CD4-positive, alpha-beta T cell (primary cell): ENCODE measurements at regions not wholly inside any gene's neighbourhood (a gene's known extent, or its start where the extent isn't known, plus 50 kb on each side); places are given as distances from the start of the nearest gene placed in this dataset.
A peak's percentile ranks its signal among the peaks of the same experiment; 100 is the strongest.

Source experiments
- ATAC-seq: fragments of 200-7000 bp; cut with Tn5 transposase; one replicate; pipeline ENCODE4 v1.10.0; 2022; ENCODE audit warnings: mild to moderate bottlenecking; ENCODE audit not compliant: poor library complexity
- CTCF ChIA-PET: fragments of 350-600 bp; sonication (Branson Sonifier 250); formaldehyde crosslinking; loops from one replicate; lab custom pipeline; 2021; ENCODE audit warnings: antibody characterized with exemption, inconsistent platforms; lab: Charles Lee
- POLR2A ChIA-PET: fragments of 350-600 bp; sonication (Branson Sonifier 250); formaldehyde crosslinking; loops from one replicate; lab custom pipeline; 2021; ENCODE audit warnings: antibody characterized with exemption, inconsistent platforms; lab: Charles Lee
- DNase-seq, 14 experiments: peaks; one replicate each; pipeline ENCODE4 v3.0.0-alpha.2; 2013 to 2020; ENCODE audit warnings: mixed read lengths in 2 of 14
- H3K27ac ChIP-seq, 2 donors: one replicate each; pipeline versions ENCODE4 v1.5.1 to v1.7.0; 2013; ENCODE audit warnings: low read length in 2 of 2, low read depth in 1 of 2, mild to moderate bottlenecking in 1 of 2
- H3K27me3 ChIP-seq, 2 experiments: 1 replicate in 1 of 2; 2 replicates in 1 of 2; pipeline versions ENCODE4 v1.6.1 to v1.7.0; 2013; ENCODE audit warnings: low read length in 2 of 2, control low read depth in 1 of 2, mild to moderate bottlenecking in 1 of 2, moderate library complexity in 1 of 2; ENCODE audit not compliant: insufficient read depth in 2 of 2, control insufficient read depth in 1 of 2
- H3K36me3 ChIP-seq: one replicate; pipeline ENCODE4 v1.6.1; 2013; ENCODE audit warnings: low read length, control low read depth; ENCODE audit not compliant: insufficient read depth
- H3K4me1 ChIP-seq: one replicate; pipeline ENCODE4 v1.6.1; 2013; ENCODE audit warnings: low read length, control low read depth; ENCODE audit not compliant: insufficient read depth
- H3K4me3 ChIP-seq: one replicate; pipeline ENCODE4 v1.5.1; 2013; ENCODE audit warnings: mild to moderate bottlenecking, low read length, moderate library complexity
- H3K9me3 ChIP-seq, 2 experiments: 1 replicate in 1 of 2; 2 replicates in 1 of 2; pipeline versions ENCODE4 v1.6.1 to v1.7.0; 2013; ENCODE audit warnings: low read length in 2 of 2, mild to moderate bottlenecking in 2 of 2, control low read depth in 1 of 2, moderate library complexity in 1 of 2; ENCODE audit not compliant: control insufficient read depth in 1 of 2, insufficient read depth in 1 of 2
- H3K27ac Mint-ChIP-seq: one replicate; pipeline ENCODE4 v1.8.0; 2020; ENCODE audit warnings: mixed read lengths
- H3K27me3 Mint-ChIP-seq: one replicate; pipeline ENCODE4 v1.8.0; 2021; ENCODE audit warnings: mixed read lengths
- H3K36me3 Mint-ChIP-seq: one replicate; pipeline ENCODE4 v1.8.0; 2021; ENCODE audit warnings: low read depth, mixed read lengths
- H3K4me1 Mint-ChIP-seq: one replicate; pipeline ENCODE4 v1.8.0; 2021; ENCODE audit warnings: low read depth, mixed read lengths
- H3K4me3 Mint-ChIP-seq: one replicate; pipeline ENCODE4 v1.8.0; 2020; ENCODE audit warnings: mild to moderate bottlenecking, mixed read lengths
- H3K9me3 Mint-ChIP-seq: one replicate; pipeline ENCODE4 v1.8.0; 2020; ENCODE audit warnings: mixed read lengths
- CTCF ChIP-seq: fragments of 200-600 bp; IDR thresholded peaks from one replicate; pipeline ENCODE4 v1.8.0; 2022; ENCODE audit warnings: antibody characterized with exemption, mild to moderate bottlenecking
- intact Hi-C, 2 experiments: fragments of 100-400 bp; cut with DNase I in 1 of 2; cut with micrococcal nuclease in 1 of 2; formaldehyde crosslinking; loops; one replicate each; pipeline versions ENCODE4 v1.15.1 to v1.9.0; 2023 to 2025; cut with DNase I, micrococcal nuclease

GRCh38 chr3:186417791-186418190 lies 55.8 kb upstream of the DGKG start:
- no peak overlapping the region for H3K4me3 ChIP-seq
- CTCF ChIA-PET = no interaction called here
- no peak overlapping the region for H3K4me3 Mint-ChIP-seq
- H3K9me3 ChIP-seq = no peaks in the 10 kb centered on the region
- peaks cover 19% of the 10 kb centered on the region for H3K4me1 Mint-ChIP-seq
- no peaks in the 10 kb centered on the region for H3K9me3 Mint-ChIP-seq
- intact Hi-C loops = no loop called here
- no peaks in the 10 kb centered on the region for H3K36me3 ChIP-seq
- H3K4me1 ChIP-seq = peaks cover 13% of the 10 kb centered on the region
- DNase-seq = no peak
- no peaks in the 10 kb centered on the region for H3K27me3 Mint-ChIP-seq
- no peaks in the 10 kb centered on the region for H3K36me3 Mint-ChIP-seq
- ATAC-seq = no peak
- TF ChIP-seq CTCF = no peak
- no peaks in the 10 kb centered on the region for H3K27me3 ChIP-seq
- POLR2A ChIA-PET = no interaction called here
- H3K27ac Mint-ChIP-seq = no peak overlapping the region
- no peak overlapping the region for H3K27ac ChIP-seq

- ChIA-PET CTCF (no interaction called here), POLR2A (no interaction called here)
- Mint-ChIP-seq H3K4me3 (no peak overlapping the region), H3K36me3 (no peaks in the 10 kb centered on the region), H3K27ac (no peak overlapping the region), H3K9me3 (no peaks in the 10 kb centered on the region), H3K27me3 (no peaks in the 10 kb centered on the region), H3K4me1 (peaks cover 19% of the 10 kb centered on the region)
- Histone ChIP-seq H3K4me1 (peaks cover 13% of the 10 kb centered on the region), H3K4me3 (no peak overlapping the region), H3K27me3 (no peaks in the 10 kb centered on the region), H3K36me3 (no peaks in the 10 kb centered on the region), H3K9me3 (no peaks in the 10 kb centered on the region), H3K27ac (no peak overlapping the region)
- ATAC-seq (no peak), DNase-seq (no peak)
- TF ChIP-seq CTCF = no peak
- intact Hi-C loops = no loop called here
Measured at GRCh38 chr3:186414735-186415419, 52.8 kb upstream of the DGKG start.

- H3K36me3 Mint-ChIP-seq = no peaks in the 10 kb centered on the region
- DNase-seq (peak in 4 of 14 experiments; percentile 14 to 36 (median 28)), ATAC-seq (peak; percentile 44)
- no peaks in the 10 kb centered on the region for H3K36me3 ChIP-seq
- peak overlapping the region; percentile 65 for H3K4me3 Mint-ChIP-seq
- H3K4me3 ChIP-seq = peak overlapping the region; percentile 51
- ChIA-PET POLR2A (no interaction called here), CTCF (no interaction called here)
- intact Hi-C loops = no loop called here
- H3K27me3 ChIP-seq = no peaks in the 10 kb centered on the region
- H3K9me3 ChIP-seq = no peaks in the 10 kb centered on the region
- H3K27ac Mint-ChIP-seq = no peak overlapping the region
- TF ChIP-seq CTCF = no peak
- no peaks in the 10 kb centered on the region for H3K9me3 Mint-ChIP-seq
- no peak overlapping the region for H3K27ac ChIP-seq
- no peaks in the 10 kb centered on the region for H3K27me3 Mint-ChIP-seq
- H3K4me1 Mint-ChIP-seq = peaks cover 19% of the 10 kb centered on the region
- H3K4me1 ChIP-seq = peaks cover 13% of the 10 kb centered on the region
Measured at GRCh38 chr3:186413615-186414415, 51.8 kb upstream of the DGKG start.
